ENCODE measurements at regions not wholly inside any gene's neighbourhood (a gene's known extent, or its start where the extent isn't known, plus 50 kb on each side); places are given as distances from the start of the nearest gene placed in this dataset.

GRCh38 chr11:109765709-109766311 lies 327.4 kb upstream of the ZC3H12C start:
- no peak for TF ChIP-seq POLR2A (IDR thresholded peaks at IDR 0.05)
- TF ChIP-seq, protein P1, sequence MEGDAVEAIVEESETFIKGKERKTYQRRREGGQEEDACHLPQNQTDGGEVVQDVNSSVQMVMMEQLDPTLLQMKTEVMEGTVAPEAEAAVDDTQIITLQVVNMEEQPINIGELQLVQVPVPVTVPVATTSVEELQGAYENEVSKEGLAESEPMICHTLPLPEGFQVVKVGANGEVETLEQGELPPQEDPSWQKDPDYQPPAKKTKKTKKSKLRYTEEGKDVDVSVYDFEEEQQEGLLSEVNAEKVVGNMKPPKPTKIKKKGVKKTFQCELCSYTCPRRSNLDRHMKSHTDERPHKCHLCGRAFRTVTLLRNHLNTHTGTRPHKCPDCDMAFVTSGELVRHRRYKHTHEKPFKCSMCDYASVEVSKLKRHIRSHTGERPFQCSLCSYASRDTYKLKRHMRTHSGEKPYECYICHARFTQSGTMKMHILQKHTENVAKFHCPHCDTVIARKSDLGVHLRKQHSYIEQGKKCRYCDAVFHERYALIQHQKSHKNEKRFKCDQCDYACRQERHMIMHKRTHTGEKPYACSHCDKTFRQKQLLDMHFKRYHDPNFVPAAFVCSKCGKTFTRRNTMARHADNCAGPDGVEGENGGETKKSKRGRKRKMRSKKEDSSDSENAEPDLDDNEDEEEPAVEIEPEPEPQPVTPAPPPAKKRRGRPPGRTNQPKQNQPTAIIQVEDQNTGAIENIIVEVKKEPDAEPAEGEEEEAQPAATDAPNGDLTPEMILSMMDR (IDR thresholded peaks at IDR 0.05 in 8 of 11, conservative IDR thresholded peaks at IDR 0.05 in 3 of 11) = no peak
- no peak for TF ChIP-seq POLR2AphosphoS5 (IDR thresholded peaks at IDR 0.05)

All from spleen (tissue), 7 donors.